ENCODE measurements at regions not wholly inside any gene's neighbourhood (a gene's known extent, or its start where the extent isn't known, plus 50 kb on each side); places are given as distances from the start of the nearest gene placed in this dataset.

GRCh38 chr4:13182133-13182532, 302.0 kb downstream of the RAB28 start (continued):
- TF ChIP-seq CTCF (conservative IDR thresholded peaks at IDR 0.05; ENCODE audit: low read depth in 2 of 2) (no peak), JUNB (IDR thresholded peaks at IDR 0.05; ENCODE audit: unreplicated experiment) (no peak)

- no peaks in the 10 kb centered on the region for H3F3A ChIP-seq (replicated peaks; ENCODE audit: low read depth)
- 0 out of 2 replicates have a peak, but pooled peaks cover 6% of the 10 kb centered on the region for H3K9me2 ChIP-seq (ENCODE audit: insufficient read depth)
- H3K27me3 ChIP-seq (ENCODE audit: insufficient read depth): no peaks in the 10 kb centered on the region
- H3K79me2 ChIP-seq (replicated peaks; ENCODE audit: insufficient read depth): no peaks in the 10 kb centered on the region
- no peak overlapping the region for H3K27ac Mint-ChIP-seq
- H3K27me3 Mint-ChIP-seq (ENCODE audit: insufficient read depth, low read depth, poor library complexity): peaks cover 4% of the 10 kb centered on the region
- H3K4me1 ChIP-seq (ENCODE audit: insufficient read depth): no peaks in the 10 kb centered on the region
- H3K4me3 ChIP-seq: no peak overlapping the region
- no peak overlapping the region for H3K4me3 Mint-ChIP-seq
- H4K20me1 ChIP-seq (replicated peaks; ENCODE audit: insufficient read depth): no peaks in the 10 kb centered on the region; the same call in 1 of the 2 replicates
- no peaks in the 10 kb centered on the region for H3K36me3 Mint-ChIP-seq (ENCODE audit: low read depth)
- H3K4me1 Mint-ChIP-seq: peaks cover 3% of the 10 kb centered on the region; the same call in 2 of the 3 replicates
- no peaks in the 10 kb centered on the region for H3K9me3 Mint-ChIP-seq
- H3K27ac ChIP-seq (ENCODE audit: low read depth): no peak overlapping the region
- no peak for DNase-seq (ENCODE audit: low spot score)
- no peak overlapping the region for H2AFZ ChIP-seq
- H3K4me2 ChIP-seq: no peak overlapping the region
- no peaks in the 10 kb centered on the region for H3K36me3 ChIP-seq (ENCODE audit: insufficient read depth)
- ATAC-seq: no peak
- no peak for TF ChIP-seq POLR2AphosphoS5 (IDR thresholded peaks at IDR 0.05; ENCODE audit: low read depth)
- TF ChIP-seq CTCF (conservative IDR thresholded peaks at IDR 0.05; ENCODE audit: low read depth in 2 of 2): no peak
- TF ChIP-seq ZNF462 (CRISPR knock-in tag; IDR thresholded peaks at IDR 0.05): no peak
- no peak for TF ChIP-seq EZH2 (IDR thresholded peaks at IDR 0.05; ENCODE audit: low read depth, unreplicated experiment)
- TF ChIP-seq EZH2phosphoT487 (IDR thresholded peaks at IDR 0.05; ENCODE audit: unreplicated experiment): no peak
- TF ChIP-seq ZNF331 (CRISPR knock-in tag; IDR thresholded peaks at IDR 0.05; ENCODE audit: low read depth): no peak
- no peak for TF ChIP-seq REST (IDR thresholded peaks at IDR 0.05; ENCODE audit: unreplicated experiment)
- TF ChIP-seq STAT1 (IDR thresholded peaks at IDR 0.05; ENCODE audit: unreplicated experiment): no peak
- no peak for TF ChIP-seq JUNB (IDR thresholded peaks at IDR 0.05; ENCODE audit: unreplicated experiment)
- TF ChIP-seq NANOG (IDR thresholded peaks at IDR 0.05; ENCODE audit: borderline replicate concordance): no peak
- TF ChIP-seq ZNF114 (CRISPR knock-in tag; IDR thresholded peaks at IDR 0.05): no peak
- no peak for TF ChIP-seq CREB1 (CRISPR knock-in tag; IDR thresholded peaks at IDR 0.05; ENCODE audit: low read depth)
Measured at GRCh38 chr4:13181681-13182080, 302.5 kb downstream of the RAB28 start.
